ENCODE measurements at regions not wholly inside any gene's neighbourhood (a gene's known extent, or its start where the extent isn't known, plus 50 kb on each side); places are given as distances from the start of the nearest gene placed in this dataset.

DNA sequence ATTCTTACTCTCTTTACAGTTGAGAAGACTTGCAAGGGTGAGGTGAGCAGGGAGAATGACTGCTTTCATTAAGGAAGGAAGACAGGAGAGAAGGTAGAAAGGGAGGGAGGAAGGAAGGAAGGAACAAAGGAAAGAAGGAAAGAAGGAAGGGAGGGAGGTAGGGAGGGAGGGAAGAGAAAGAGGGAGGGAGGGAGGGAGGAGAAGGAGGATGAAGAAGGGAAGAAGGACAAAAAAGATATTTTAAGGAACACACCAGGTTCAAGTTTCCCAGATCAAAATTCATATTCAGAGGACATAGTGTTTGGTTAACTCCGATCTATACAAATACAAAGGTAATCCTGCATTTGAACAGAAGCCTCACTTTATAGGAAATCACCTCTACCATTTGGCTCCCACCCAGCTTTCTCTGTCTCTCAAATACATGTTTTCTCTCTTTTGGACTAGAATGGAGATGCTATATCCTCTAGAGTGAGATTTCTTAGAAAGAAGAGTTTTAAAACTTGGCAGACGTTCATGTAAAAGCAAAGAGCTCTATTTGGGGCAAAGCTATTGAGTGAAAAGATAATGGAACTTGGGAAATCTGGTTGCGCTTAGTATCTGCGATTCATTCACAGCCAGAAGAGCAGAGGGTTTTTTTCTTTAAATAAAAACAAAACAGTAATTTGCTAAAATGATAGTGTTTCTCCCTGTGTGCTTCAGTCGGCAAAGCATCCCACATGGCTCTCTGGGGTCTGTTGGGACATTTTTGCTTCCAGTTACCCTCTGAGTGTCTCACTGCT, 261.9 kb upstream of the LYZL1 start:
- Histone ChIP-seq H3K27ac (ENCODE audit: control insufficient read depth, insufficient read depth, low read length) (no peak overlapping the region), H2AFZ (ENCODE audit: control insufficient read depth, low read length) (no peak overlapping the region), H3K9me1 (ENCODE audit: control insufficient read depth, extremely low read depth, insufficient read depth, low read length) (no peaks in the 10 kb centered on the region), H3K36me3 (ENCODE audit: control insufficient read depth in 2 of 2, extremely low read depth in 1 of 2, insufficient read depth in 2 of 2, low read length in 2 of 2) (no peaks in the 10 kb centered on the region), H3K4me2 (ENCODE audit: control insufficient read depth, extremely low read depth, insufficient read depth, low read depth, low read length) (no peak overlapping the region), H3K9ac (ENCODE audit: control insufficient read depth, extremely low read depth, insufficient read depth, low read length) (no peak overlapping the region), H3K9me3 (ENCODE audit: control insufficient read depth, low read depth, low read length) (no peaks in the 10 kb centered on the region), H3K27me3 (ENCODE audit: control insufficient read depth, extremely low read depth, insufficient read depth, low read length) (no peaks in the 10 kb centered on the region), H3K4me1 (ENCODE audit: control insufficient read depth, extremely low read depth, insufficient read depth, low read length) (no peaks in the 10 kb centered on the region), H3K4me3 (ENCODE audit: control insufficient read depth in 2 of 3, extremely low read depth in 1 of 3, insufficient read depth in 2 of 3, low read depth in 1 of 3, low read length in 3 of 3) (no peak overlapping the region), H3K79me2 (ENCODE audit: control insufficient read depth, insufficient read depth, low read length) (no peaks in the 10 kb centered on the region), H4K20me1 (ENCODE audit: control insufficient read depth, extremely low read depth, insufficient read depth, low read length) (no peaks in the 10 kb centered on the region)
- DNase-seq (ENCODE audit: low read depth, low spot score) (no peak), FAIRE-seq (no peak)
- TF ChIP-seq, protein P1, sequence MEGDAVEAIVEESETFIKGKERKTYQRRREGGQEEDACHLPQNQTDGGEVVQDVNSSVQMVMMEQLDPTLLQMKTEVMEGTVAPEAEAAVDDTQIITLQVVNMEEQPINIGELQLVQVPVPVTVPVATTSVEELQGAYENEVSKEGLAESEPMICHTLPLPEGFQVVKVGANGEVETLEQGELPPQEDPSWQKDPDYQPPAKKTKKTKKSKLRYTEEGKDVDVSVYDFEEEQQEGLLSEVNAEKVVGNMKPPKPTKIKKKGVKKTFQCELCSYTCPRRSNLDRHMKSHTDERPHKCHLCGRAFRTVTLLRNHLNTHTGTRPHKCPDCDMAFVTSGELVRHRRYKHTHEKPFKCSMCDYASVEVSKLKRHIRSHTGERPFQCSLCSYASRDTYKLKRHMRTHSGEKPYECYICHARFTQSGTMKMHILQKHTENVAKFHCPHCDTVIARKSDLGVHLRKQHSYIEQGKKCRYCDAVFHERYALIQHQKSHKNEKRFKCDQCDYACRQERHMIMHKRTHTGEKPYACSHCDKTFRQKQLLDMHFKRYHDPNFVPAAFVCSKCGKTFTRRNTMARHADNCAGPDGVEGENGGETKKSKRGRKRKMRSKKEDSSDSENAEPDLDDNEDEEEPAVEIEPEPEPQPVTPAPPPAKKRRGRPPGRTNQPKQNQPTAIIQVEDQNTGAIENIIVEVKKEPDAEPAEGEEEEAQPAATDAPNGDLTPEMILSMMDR (optimal IDR thresholded peaks at IDR 0.05 in 1 of 3, IDR thresholded peaks at IDR 0.05 in 1 of 3, conservative IDR thresholded peaks at IDR 0.05 in 1 of 3; ENCODE audit: extremely low read depth in 1 of 3, insufficient read depth in 2 of 3, low read length in 3 of 3), result no peak
- no peak for TF ChIP-seq EZH2 (IDR thresholded peaks at IDR 0.05; ENCODE audit: low read length)
- dilution Hi-C loops (cut with MboI; ENCODE audit: extremely low pct_ligation_motif_present, low sequenced_read_pairs), result no loop called here

DNA sequence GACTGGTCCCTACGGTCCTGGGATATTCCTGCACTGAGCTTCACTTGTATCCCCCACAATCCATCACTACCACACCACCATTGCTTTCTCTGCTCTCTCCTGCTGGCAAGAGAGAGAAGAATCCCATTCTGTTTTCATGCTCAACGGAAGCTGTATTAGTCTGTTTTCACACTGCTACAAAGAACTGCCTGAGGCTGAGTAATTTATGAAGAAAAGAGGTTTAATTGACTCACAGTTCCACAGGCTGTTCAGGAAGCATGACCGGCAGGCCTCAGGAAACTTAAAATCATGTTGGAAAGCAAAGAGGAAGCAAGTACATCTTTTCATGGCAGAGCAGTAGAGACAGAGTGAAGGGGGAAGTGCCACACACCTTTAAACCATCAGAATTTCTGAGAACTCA, 260.4 kb upstream of the LYZL1 start:
- TF ChIP-seq, protein P1 (optimal IDR thresholded peaks at IDR 0.05 in 1 of 3, IDR thresholded peaks at IDR 0.05 in 1 of 3, conservative IDR thresholded peaks at IDR 0.05 in 1 of 3; ENCODE audit: extremely low read depth in 1 of 3, insufficient read depth in 2 of 3, low read length in 3 of 3), result no peak
- TF ChIP-seq EZH2 (IDR thresholded peaks at IDR 0.05; ENCODE audit: low read length), result no peak
- FAIRE-seq (no peak), DNase-seq (ENCODE audit: low read depth, low spot score) (no peak)
- H3K9me3 ChIP-seq (ENCODE audit: control insufficient read depth, low read depth, low read length), result no peaks in the 10 kb centered on the region
- no peak overlapping the region for H2AFZ ChIP-seq (ENCODE audit: control insufficient read depth, low read length)
- no peak overlapping the region for H3K9ac ChIP-seq (ENCODE audit: control insufficient read depth, extremely low read depth, insufficient read depth, low read length)
- no peaks in the 10 kb centered on the region for H3K4me1 ChIP-seq (ENCODE audit: control insufficient read depth, extremely low read depth, insufficient read depth, low read length)
- dilution Hi-C loops (cut with MboI; ENCODE audit: extremely low pct_ligation_motif_present, low sequenced_read_pairs), result no loop called here
- no peaks in the 10 kb centered on the region for H3K9me1 ChIP-seq (ENCODE audit: control insufficient read depth, extremely low read depth, insufficient read depth, low read length)
- H3K79me2 ChIP-seq (ENCODE audit: control insufficient read depth, insufficient read depth, low read length), result no peaks in the 10 kb centered on the region
- no peak overlapping the region for H3K4me2 ChIP-seq (ENCODE audit: control insufficient read depth, extremely low read depth, insufficient read depth, low read depth, low read length)
- no peaks in the 10 kb centered on the region for H4K20me1 ChIP-seq (ENCODE audit: control insufficient read depth, extremely low read depth, insufficient read depth, low read length)
- H3K36me3 ChIP-seq (ENCODE audit: control insufficient read depth in 2 of 2, extremely low read depth in 1 of 2, insufficient read depth in 2 of 2, low read length in 2 of 2), result no peaks in the 10 kb centered on the region
- H3K27ac ChIP-seq (ENCODE audit: control insufficient read depth, insufficient read depth, low read length), result no peak overlapping the region
- H3K4me3 ChIP-seq (ENCODE audit: control insufficient read depth in 2 of 3, extremely low read depth in 1 of 3, insufficient read depth in 2 of 3, low read depth in 1 of 3, low read length in 3 of 3), result no peak overlapping the region
- no peaks in the 10 kb centered on the region for H3K27me3 ChIP-seq (ENCODE audit: control insufficient read depth, extremely low read depth, insufficient read depth, low read length)
